ENCODE measurements at regions not wholly inside any gene's neighbourhood (a gene's known extent, or its start where the extent isn't known, plus 50 kb on each side); places are given as distances from the start of the nearest gene placed in this dataset.

- H3K4me3 ChIP-seq: no peak overlapping the region
- WGBS, 5 donors: 40 to 57% (median 48%) methylated on average over 2 of the region's 2 CpGs
- no peak for DNase-seq
- no peaks in the 10 kb centered on the region for H3K4me1 ChIP-seq
- H3K27ac ChIP-seq: no peak overlapping the region
- intact Hi-C loops (cut with DNase I; ENCODE audit: low total_unique reads): no loop called here
- H3K36me3 ChIP-seq: no peaks in the 10 kb centered on the region
- TF ChIP-seq POLR2AphosphoS5 (IDR thresholded peaks at IDR 0.05) (no peak), POLR2A (IDR thresholded peaks at IDR 0.05) (no peak), CTCF (IDR thresholded peaks at IDR 0.05 in 8 of 11, conservative IDR thresholded peaks at IDR 0.05 in 3 of 11) (no peak)
- no peaks in the 10 kb centered on the region for H3K27me3 ChIP-seq (replicated peaks in 1 of 7)
- H3K9me3 ChIP-seq: no peaks in the 10 kb centered on the region
These were observed 353.9 kb downstream of the NDFIP2 start for GRCh38 chr13:79834876-79835275.

- TF ChIP-seq POLR2A (IDR thresholded peaks at IDR 0.05) (no peak), CTCF (IDR thresholded peaks at IDR 0.05 in 8 of 11, conservative IDR thresholded peaks at IDR 0.05 in 3 of 11) (no peak), POLR2AphosphoS5 (IDR thresholded peaks at IDR 0.05) (no peak)
- no peaks in the 10 kb centered on the region for H3K36me3 ChIP-seq
- H3K9me3 ChIP-seq: no peaks in the 10 kb centered on the region
- H3K27me3 ChIP-seq (replicated peaks in 1 of 7): no peaks in the 10 kb centered on the region
- no peak for DNase-seq
- no peaks in the 10 kb centered on the region for H3K4me1 ChIP-seq
- H3K27ac ChIP-seq: no peak overlapping the region
- H3K4me3 ChIP-seq: no peak overlapping the region
- WGBS, 5 donors: 53 to 77% (median 60%) methylated on average over 1 of the region's 1 CpG
- intact Hi-C loops (cut with DNase I; ENCODE audit: low total_unique reads): no loop called here
These were observed 353.0 kb downstream of the NDFIP2 start for GRCh38 chr13:79833991-79834390.

- H3K4me1 ChIP-seq: no peaks in the 10 kb centered on the region
- intact Hi-C loops (cut with DNase I; ENCODE audit: low total_unique reads): no loop called here
- H3K4me3 ChIP-seq: no peak overlapping the region
- no peak overlapping the region for H3K27ac ChIP-seq
- no peak for DNase-seq
- TF ChIP-seq POLR2AphosphoS5 (IDR thresholded peaks at IDR 0.05): no peak
- TF ChIP-seq CTCF (IDR thresholded peaks at IDR 0.05 in 8 of 11, conservative IDR thresholded peaks at IDR 0.05 in 3 of 11): no peak
- TF ChIP-seq POLR2A (IDR thresholded peaks at IDR 0.05): no peak
- WGBS, 5 donors: 76 to 92% (median 83%) methylated on average over 3 of the region's 3 CpGs
- H3K27me3 ChIP-seq (replicated peaks in 1 of 7): no peaks in the 10 kb centered on the region
- H3K9me3 ChIP-seq: no peaks in the 10 kb centered on the region
- no peaks in the 10 kb centered on the region for H3K36me3 ChIP-seq
These were observed 350.6 kb downstream of the NDFIP2 start for GRCh38 chr13:79831556-79831955.

- H3K36me3 ChIP-seq: no peaks in the 10 kb centered on the region
- H3K4me1 ChIP-seq: no peaks in the 10 kb centered on the region
- H3K9me3 ChIP-seq: no peaks in the 10 kb centered on the region
- WGBS, 5 donors: 76 to 90% (median 87%) methylated on average over 3 of the region's 3 CpGs
- H3K4me3 ChIP-seq: no peak overlapping the region
- TF ChIP-seq CTCF (IDR thresholded peaks at IDR 0.05 in 8 of 11, conservative IDR thresholded peaks at IDR 0.05 in 3 of 11): no peak
- no peak for TF ChIP-seq POLR2AphosphoS5 (IDR thresholded peaks at IDR 0.05)
- TF ChIP-seq POLR2A (IDR thresholded peaks at IDR 0.05): no peak
- no peak for DNase-seq
- intact Hi-C loops (cut with DNase I; ENCODE audit: low total_unique reads): no loop called here
- H3K27ac ChIP-seq: no peak overlapping the region
- H3K27me3 ChIP-seq (replicated peaks in 1 of 7): no peaks in the 10 kb centered on the region
These were observed 350.0 kb downstream of the NDFIP2 start for GRCh38 chr13:79830945-79831344.

All from spleen (tissue), 11 donors.